Stimulated activated CD8-positive, alpha-beta memory T cell treated with anti-CD3 and anti-CD28 coated beads, Interleukin-2, amount 100 ng/mL, for 1 hour (primary cell): ENCODE measurements at regions not wholly inside any gene's neighbourhood (a gene's known extent, or its start where the extent isn't known, plus 50 kb on each side); places are given as distances from the start of the nearest gene placed in this dataset.

Experiments
- DNase-seq, 2 donors: peaks; one replicate each; pipeline ENCODE4 v3.0.0-alpha.2; 2020; ENCODE audit warnings: low read depth in 2 of 2

DNA sequence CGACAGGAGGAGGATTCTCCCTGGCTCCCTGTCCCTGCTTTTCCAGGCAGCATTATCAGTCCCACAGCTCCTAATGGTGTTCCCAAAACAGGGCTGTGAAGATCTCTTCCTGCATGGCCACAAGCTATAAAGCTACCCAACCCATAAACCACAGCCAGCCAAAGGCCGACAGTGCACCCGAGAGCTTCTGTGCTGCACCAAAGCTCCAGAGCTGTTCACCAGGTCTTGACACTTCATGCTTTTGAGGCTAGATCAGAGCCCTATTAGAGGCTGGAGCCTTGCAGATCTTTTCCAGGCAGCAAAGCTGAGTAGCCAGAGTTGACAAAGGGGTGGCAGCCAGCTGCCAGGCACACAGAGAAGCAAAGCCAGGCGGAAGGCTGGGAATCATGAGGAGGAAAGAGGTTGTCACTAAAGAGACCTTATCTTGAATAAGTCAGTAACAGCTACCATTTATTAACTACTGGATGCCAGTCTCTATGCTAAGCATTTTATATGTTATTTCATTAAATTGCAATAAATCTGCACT lies 180.4 kb downstream of the KATNAL1 start:
- DNase-seq, result no peak

DNA sequence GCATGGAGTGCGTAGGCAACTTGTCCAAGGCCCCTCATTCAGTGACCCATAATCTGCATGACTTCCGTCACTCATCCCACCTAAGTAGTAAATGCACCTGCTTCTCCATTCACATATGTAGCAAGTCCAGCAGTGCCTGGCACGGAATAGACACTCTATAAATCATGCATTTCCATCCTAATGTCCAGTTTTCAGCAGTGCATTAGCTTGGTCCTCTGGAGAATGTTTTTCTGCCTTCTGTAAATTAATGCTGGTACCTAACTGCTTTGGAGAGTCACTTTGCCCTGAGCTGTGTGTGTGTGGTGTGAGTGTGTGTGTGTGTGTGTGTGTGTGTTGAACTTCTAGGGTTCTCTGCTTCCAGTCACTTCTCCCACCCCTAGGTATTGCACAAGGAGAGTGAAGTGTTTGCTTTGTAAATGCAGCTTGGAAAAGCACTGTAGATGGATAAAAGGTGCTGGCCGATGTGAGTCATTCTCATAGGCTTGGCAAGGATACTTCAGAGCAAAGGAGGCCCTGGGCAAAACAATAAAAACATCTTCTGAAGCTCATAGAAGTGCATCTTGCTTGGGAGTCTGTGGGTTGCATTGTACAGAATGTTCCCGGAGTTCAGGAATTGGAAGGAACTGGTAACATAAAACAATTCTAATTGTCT lies 181.8 kb downstream of the KATNAL1 start:
- no peak for DNase-seq

DNA sequence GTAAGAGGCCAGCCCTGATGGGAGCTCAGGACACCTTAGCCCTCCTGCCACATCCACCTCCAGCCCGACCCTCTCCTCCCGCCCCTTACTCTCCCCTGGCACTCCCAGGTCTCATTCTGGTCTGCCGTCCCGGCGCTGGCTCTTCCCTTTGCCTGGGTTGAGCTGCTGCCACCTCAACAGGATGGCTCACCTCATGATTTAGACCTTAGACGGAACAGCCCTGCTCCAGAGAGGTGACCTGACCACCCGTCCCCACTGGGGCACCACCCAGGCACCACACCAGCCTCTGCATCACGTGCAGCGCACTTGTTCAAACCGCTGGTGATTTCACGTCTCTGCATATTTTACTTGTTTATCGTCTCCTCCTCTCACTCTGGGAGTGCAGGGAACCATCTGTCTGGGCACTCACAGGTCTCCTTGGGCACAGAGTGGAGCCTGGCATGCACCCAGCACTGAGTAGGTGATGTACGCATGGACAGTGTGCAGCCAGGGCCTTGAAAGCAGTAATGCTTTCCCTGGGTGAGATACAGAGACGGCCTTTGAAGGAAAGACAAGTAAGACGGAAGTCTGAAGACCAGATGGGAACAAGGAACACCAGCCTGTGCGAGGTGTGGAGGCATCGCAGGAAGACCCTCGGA lies 183.1 kb downstream of the KATNAL1 start:
- no peak for DNase-seq

DNA sequence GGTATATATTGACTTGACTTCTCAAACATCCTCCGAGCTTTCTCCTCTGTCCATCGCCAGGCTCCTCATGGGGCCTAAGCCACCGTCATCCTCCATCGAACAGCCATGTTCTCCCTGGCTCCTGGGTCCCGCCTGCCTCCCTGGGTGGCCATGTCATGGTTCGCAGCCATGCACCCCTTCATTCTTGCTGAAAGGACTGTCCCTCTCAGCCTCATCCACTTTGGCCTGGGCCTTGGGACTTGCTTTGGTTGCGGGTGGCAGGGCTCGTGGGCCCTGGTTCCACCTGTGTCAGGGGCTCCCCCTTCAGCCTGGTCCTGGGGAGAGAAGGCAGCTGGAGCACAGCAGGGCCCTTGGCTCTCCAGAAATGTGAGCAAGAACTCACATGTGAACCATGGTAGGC lies 183.8 kb downstream of the KATNAL1 start:
- no peak for DNase-seq

DNA sequence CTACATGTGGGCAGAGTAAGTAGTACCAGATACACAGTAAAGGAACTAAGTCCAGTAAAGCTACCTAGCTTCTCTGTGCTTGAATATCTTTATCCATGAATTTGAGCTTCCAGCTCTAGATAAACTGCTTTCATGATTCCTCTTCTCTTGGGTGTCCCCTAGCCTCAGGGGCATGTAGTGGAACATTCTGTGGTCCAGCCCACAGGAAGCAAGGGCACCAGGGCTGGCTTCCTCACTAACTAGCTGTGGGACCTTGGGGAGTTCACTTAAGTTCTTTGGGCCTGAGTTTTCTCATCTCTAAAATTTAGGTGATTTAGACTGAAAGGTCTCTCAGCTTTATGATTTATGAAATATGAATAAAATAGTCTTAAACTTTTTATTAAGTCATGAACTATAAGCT lies 185.7 kb downstream of the KATNAL1 start:
- DNase-seq, result no peak

DNA sequence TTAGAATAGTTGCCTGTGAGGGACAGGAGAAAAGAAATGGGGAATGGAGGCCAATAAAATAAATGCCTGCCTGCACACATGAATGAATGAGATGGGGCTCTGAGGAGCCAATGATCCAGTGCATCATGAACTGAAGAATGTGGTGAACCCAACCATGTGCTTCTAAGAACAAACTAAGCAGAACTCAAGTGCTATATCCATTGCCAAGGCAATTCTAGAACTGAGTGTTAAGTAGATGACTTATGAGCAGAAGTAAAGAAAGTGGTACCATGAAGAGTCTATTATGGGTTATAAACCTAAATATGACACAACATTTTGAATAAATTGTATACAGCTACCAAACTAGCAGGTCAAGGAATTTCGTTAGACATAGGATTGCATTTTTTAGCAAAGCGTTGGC lies 186.1 kb downstream of the KATNAL1 start:
- DNase-seq, result no peak

DNA sequence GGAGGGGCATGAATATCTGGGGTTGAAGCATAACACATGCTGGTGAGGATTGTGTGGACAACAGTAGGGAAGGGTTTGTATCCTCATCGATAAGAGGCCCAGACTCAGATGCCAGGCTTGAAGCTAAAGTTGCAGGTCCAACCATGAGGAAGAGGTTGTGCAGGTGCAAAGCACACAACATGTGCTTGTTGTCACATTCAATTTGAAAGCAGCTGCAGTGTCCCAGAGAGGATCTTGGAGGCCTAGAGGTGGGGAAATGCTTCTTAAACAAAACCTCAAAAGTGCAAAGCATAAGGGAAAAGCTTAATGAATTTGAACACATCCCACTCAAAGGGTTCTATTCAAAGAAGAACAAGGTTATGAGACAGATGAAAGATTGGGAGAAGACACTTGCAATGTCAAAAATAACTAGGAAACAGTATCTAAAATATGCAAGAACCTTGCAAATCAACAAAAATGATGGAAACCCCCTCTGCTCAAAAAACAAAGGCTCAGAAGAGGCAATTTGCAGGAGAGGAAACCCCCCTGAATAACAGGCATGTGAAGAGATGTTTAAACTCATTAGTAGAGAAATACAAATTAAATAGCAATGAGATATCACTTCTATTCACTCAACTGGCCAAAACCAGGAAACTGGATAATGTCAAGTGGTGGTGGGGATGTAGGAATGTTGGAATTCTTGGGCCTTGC lies 187.1 kb downstream of the KATNAL1 start:
- DNase-seq, result no peak

DNA sequence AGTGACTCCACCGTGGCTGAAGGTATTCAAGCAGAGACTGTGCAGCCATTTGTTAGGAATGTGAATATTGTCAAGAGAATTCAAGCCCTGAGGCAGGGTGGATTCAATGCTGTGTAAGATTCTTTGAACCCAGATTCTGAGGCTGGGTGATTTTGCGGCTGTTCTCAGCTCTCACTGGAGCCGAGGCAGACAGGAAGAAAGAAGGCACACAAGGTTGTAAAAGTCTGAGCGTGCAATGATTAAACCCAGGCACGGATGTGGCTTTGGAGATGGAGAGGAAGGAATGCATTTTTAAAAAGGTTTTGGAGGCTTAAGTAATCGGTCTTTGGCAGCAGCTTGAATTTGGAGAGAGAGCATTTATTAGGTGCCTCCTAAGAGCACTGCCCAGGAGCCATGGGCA lies 187.9 kb downstream of the KATNAL1 start:
- DNase-seq, result no peak

DNA sequence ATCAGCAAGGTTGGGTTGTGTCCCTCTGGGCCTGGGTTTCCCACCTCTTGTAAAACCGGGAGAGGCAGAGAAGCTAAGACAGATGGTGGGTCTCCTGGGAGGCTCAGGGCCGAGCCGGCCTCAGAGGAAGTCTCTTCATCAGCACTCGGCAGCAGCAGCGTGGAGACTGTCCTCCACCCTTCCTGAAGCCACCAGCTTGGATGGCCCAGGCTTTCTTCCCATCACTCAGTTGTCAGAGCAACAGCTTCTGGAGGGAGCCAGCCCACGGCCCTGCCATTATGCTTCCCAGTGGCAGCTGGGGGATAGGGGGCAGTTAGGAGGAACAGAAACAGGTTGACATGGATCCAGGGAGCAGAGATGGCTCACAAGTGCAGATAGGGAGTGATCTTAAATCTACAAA lies 191.0 kb downstream of the KATNAL1 start:
- no peak for DNase-seq

DNA sequence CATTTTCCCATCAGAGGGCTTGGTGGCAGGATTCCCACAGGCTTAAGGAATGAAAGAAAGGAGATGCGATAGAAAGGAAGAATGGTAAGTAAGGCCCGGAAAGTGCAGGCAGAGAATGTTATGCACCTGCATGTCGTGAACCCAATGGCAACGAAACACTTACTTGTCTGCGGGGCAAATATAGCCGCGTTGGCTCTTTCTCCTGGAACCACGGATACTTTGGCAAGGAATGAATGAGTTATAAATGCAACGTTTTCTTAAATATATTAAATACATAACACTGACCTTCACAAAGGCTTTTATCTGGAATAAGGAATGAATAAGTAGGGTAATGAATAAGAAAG lies 192.1 kb downstream of the KATNAL1 start:
- DNase-seq, result no peak

DNA sequence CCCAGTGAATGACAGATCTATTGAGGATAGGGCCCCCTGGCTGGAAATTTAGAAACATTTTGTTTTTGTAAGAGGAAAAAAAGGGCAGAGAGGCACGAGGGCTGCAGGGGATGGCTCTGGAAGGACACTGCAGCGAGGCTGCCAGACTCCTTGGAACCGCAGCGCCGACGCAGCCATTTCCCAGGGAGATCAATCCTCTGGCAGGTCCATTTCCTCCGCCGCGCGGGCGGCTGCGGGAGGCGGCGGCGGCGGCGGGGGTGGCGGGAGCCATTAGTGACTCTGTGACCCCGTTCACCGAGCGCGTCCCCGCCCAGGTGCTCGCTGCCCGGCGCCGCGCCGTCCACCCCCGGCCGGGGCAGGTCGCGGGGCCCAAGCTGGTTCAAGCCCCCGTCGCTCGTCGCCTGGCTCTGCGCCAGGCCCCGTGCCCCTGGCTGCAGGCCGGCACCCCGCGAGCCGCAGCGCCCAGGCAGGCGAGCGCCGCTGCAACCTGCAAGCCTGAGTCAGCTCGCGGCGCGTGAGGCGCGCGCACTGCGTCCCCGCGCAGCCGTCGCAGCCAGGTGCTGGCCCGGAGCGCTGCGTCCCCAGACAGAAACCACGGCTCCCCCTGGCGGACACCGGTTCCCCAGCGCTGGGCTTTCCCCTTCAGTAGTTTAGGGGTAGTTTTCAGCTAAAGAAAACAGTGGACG lies 192.6 kb downstream of the KATNAL1 start:
- peak; percentile 88 to 92 for DNase-seq

DNA sequence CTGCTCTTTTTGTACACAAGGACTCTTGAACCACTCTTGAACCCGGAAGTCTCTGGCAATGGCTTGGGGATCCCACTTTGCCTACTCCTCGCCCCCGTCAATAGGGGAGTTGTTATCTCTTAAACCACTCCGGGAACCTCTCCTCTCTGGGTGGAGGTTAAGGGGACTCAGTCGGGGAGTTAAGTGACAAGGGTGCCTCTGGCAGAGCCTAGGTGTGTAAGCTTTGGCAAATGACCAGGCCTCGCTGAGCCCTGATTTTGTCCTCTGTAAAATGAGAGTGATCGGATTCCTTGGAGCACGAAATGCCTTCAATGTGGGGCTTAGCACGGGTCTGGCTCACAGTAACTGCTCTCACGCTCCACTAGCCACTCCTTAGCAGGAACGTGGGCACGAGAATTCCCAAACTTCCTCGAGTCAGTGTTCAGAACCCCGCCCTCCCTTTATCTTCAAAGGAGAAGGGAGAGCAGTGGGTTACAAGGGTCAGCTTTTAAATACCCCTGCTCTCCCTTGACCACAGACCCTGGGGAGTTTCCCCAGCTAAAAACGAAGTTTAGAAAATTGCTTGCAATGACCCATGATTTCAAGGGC lies 193.3 kb downstream of the KATNAL1 start:
- no peak for DNase-seq

DNA sequence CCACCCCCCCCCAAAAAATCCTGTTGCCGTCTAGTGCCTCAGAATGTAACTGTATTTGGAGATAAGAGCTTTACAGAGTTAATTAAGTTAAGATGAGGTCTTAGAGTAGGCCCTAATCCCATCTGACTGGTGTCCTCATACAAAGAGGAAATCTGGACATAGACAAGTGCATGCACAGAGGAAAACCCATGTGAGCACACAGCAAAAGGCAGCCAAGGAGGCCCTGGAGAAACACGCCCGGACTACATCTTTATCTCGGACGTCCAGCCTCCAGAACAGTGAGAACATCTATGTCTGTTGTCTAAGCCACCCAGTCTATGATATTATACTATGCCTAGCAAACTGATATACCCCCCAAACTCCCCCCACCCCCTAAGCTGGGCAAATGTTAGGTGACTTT lies 193.8 kb downstream of the KATNAL1 start:
- no peak for DNase-seq

DNA sequence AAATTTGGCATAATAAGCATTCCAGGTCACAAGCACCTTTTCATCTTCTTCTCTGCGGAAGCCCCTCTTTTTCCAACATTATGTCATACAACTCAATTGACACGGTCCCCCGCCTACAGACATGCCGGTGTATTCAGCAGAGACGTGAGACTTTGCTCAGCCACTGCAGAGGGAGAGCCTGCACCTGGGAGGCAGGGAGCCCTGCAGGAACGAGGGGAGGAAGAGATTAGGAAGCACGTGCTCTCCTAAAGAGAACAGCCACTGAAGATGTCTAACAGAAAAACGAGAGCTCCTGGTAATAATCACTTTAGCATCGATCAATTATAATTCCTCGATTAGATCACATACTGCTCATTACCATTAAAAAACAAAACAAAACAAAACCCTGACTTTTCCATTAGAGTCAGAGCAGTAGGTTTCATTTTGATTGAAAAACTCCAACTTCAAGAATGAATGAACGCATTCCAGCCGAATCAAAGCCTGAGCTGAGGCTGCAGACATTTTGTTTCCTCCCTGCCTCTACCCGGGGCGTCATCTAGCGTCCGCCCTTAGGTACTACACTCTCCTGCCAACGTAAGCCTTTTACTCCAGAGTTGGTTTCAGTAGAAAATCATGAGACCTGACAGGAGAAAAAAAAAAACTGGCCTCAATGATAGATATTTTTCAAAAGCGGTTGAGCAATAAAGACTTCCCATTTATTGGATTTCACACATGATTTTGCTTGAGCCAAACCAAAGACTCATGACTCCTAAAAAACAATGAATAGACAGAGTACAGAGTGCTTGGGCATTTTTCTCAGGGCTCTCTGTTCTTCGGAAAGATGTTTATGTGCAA lies 194.5 kb downstream of the KATNAL1 start:
- DNase-seq, result peak; percentile 53 to 54

DNA sequence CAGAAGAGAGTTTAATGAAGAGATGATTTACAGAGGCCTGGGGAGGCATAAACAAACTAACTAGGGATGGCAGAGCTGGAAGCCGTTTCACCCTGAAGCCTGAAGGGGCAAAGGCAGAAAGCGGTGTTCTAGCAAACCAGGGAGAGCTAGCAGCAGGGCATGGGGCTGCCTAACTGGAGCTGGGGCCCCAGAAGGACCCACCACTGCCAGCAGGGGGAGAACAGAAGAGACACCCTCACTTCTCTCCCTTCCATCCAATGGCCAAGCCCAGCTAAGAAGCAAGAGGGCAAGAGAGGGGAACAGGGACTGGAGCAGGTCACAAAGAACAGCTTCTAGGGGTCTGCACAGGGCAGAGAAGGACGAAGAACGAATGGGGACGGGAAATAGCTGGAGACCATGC lies 195.5 kb downstream of the KATNAL1 start:
- DNase-seq, result no peak

DNA sequence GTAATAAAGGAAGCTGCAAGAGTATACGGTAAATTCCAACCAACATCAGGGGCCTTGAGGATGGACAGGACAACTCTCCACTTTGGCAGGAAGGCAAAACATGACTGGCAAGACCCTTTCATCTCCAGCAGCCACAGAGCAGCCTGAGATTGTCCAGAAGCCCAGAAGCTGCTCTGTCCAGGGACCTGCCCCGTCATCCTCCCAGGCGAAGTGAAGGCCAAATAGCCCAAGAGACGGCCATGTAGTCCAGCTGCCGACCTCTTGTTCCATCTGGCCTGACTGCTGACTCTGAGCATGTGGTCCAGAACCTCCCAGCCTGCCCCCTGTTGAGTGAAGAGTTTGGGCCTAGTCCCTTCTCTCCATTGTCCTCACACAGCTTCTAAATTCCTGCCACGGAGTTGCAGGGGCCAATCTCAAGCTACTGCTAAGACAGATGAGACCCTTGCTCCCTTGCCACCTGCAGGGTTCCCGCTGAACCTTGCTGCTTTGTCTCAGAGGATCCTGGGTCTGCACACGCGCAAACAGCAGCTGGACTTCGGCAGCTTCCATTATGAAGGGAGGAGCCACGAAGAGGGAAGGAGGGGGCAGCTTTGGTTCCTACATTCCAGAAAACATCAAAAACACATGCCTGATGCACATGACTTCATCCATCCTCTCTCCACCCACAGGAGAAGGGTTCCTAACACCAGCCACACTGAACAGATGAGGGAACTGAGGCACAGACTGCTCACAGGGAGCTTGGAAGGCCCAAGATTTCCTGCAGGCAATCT lies 196.9 kb downstream of the KATNAL1 start:
- DNase-seq, result no peak

DNA sequence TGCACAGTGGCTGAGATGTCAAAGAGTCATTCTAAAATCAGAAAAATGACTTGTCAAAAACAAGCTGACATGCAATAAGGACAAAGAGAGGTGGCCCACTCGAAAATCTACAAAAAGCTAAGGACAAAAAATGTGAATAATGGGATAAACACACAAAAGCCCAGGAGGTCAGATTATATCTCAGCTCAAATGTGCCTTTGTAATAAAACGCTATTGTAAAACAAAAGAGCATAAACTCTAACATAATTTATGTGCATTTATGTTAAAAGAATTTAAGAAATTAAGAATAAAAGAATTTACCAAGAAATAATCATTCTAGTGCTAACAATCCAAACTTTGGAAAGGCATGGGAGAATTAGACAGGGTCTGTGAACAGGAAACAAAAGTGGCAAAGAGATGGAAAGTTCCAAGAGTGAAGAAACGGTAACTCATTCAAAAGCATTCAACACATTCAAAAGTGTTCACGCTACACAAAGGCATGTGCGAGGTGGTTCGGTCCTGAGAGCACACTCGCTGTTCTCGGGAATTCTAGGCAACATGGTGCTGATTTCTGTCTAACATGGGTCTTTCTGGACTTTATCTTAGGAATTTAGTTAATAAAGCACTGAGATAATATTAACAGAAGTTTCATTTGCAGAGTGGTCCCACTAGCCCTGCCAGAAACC lies 197.7 kb downstream of the KATNAL1 start:
- no peak for DNase-seq

DNA sequence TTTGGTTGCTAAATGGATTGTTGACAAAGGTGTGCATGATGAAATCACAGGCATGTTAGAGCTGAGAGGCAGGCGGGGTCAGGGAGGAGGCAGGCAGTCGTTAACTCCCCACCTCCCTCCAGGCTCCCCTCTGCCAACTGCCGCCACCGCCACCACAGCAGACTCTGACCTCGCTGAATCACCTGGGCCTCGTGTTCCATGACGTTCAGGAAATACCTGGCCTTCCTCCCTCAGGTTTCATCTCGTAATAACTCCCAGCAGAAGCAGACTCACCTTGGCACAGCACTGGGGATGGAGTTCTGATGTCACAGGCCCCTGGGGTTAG lies 198.5 kb downstream of the KATNAL1 start:
- DNase-seq, result no peak

DNA sequence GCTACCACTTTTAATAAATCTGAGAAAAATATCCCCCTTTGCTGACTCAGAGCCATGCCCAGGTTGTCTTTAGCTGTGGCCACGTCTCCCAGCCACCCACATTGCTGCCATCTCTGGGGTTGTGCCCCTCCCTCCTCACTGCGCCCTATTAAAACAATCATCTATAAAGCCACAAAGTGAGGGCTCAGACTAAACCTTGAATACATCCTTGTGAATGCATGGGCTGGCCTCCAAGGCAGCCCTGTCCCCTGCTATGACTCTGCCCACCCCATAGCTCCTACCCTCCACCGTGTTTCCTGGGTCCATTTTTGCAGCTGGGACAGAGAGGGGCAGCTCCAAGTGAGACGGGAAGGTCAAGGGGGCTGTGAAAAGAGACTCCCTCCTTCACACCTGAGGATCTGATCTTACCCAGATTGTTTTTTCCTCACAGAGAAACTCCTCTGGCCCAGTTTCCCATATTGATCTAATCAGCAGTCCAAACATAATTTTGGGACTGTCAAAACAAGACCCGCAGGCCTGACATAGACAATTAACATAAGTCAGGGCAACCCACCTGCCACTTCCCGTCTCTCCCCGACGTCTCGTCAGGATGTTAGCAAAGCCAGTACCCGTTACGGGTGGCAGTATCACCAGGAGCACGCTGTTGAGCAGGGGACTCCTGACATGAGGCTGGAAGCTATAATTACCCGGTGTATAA lies 199.0 kb downstream of the KATNAL1 start:
- no peak for DNase-seq
